NOMO-1 (cell line): ENCODE measurements at regions not wholly inside any gene's neighbourhood (a gene's known extent, or its start where the extent isn't known, plus 50 kb on each side); places are given as distances from the start of the nearest gene placed in this dataset.
"Not testable (repeated sequence)": the region's sequence is repeated elsewhere in the genome, so short reads cannot be mapped to it uniquely, and the experiment has no call there.

Experiments
- DNase-seq, 2 experiments: peaks; one replicate each; lab custom pipeline; 2025; ENCODE audit not compliant: unreplicated experiment in 2 of 2; lab: John Stamatoyannopoulos, UW

DNA sequence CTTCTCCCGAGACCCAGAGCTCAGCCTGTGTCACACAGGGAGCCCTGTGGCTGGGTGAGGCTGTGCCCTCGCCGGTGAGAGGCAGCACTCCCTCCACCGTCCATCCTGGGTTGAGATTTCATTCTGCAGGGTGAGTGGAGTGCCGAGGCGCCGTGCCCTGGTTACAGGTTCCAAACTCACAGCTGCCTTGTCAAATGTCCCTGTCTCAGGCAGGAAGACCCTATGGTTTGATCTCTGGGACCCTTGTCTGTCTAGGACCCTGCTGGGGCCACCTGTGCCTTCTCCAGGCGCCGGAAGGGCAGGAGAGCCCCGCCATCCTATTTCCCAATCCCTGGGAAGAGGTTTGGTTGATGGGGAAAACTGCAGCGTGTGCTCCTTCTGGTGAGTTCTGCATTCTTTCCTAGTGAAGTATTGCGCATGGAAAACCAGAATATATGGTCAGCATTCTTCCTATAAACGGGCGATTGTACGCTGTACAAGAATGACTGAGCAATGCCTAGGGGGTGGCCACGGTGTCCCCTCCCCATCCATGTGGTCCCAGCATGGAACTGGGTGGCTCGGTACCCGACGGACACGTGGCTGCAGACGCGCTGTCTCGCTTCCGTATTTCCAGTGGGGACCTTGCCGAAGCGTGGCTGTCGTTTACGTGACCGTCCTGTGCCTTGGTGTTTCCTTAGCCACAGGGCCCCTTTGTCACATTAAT, 95.9 kb upstream of the COL5A1 start:
- DNase-seq, result peak; percentile 7 to 20

DNA sequence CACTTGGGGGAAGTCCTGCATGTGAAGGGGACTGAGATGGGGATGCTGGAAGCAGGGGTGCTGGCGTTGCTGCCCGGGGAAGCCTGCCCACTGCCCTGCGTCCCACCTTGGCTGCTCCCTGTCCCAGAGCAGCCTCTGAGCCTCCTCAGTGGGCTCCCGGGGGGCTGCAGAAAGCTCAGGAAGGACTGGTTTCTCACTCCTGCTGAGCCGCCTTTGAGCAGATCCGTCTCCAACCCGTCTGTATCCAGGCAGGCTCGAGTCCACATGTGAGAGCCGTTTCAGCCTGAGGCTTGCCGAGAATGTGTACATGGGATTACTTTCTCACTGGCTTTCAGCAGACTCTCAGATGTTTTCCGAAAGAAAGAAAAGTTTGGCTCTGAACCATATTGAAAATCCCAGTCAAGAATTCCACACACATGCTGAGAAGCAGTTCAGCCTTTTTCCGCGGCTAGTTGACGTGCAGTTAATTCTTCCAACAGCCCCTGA, 95.3 kb upstream of the COL5A1 start:
- no peak for DNase-seq

DNA sequence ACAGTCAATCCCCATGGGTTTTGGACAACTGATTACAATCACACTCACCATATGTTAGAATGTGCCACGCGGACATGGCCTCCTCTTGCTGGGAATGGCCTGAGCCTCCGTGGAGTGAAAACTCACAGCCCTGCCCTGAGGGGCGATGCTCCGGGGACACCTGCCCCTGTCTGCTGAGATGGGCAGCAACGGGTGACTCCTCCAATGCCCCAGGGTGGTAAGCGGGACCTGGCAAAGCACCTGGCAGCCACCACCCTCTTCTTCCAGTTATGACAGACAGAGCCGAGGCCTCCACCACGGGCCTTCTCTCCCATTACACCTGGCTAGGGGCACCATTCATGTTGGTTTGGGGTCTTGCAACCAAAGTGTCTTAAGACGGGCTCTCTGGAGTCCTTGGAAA, 94.9 kb upstream of the COL5A1 start:
- no peak for DNase-seq

DNA sequence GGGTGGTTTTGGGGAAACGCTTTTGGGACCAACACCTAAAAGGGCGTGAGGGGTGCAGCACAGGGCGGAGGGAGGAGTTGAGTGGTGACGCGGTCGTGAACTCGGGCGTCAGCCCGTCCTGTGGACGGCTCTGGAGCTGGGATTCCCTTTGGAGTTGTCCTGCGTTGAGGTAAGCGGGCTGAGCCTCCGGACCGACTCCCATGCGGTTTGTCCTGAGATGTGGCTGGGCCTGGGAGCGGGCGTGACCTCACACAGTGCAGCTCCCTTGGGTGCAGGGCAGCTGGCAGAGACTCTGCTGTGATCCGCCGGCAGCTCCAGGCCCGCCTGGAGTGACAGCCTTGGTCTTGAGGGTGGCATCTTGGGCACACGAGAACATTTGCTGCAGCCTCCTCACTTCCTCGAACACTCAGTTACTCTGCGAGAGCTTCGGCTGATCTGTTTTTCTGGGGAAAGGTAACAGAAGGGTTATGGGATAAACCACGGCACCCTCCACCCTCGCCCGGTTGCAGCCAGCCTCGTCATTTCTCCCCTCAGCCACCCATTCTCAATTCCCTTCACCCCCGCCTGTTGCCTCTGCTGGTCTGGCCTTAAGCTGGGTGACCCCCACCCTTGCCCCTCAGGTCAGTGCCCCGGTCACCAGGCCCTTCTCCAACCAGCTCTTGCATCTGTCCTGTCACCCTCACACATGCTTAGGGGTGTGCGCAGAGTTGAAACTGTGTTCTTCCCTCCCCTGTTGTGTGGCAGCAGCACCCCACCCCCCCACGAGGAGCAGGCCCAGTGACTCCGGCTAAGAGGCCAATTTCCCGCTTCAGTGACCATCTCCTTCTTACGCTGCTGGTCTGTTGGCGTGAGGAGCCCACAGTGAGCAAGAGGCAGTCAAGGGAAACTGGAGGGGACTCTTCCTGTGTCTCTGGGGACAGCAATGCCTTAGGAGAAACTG, 94.2 kb upstream of the COL5A1 start:
- no peak for DNase-seq

DNA sequence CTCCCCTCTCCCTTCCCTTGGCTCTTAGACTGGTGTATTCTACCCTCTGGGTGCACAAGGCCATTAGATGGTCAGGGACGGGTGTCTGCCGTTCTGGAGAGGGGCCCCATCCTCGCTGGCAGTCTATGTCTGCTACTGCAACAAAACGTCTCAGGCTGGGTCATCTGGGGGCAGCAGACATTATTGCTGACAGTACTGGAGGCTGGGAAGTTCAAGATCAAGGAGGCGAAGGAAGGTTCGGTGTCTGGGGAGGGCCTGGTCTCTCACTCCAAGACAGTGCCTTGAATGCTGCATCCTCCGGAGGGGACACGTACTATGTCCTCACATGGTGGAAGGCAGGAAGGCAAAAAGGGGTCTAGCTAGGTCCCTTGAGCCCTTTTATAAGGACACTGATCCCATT, 93.4 kb upstream of the COL5A1 start:
- no peak for DNase-seq

DNA sequence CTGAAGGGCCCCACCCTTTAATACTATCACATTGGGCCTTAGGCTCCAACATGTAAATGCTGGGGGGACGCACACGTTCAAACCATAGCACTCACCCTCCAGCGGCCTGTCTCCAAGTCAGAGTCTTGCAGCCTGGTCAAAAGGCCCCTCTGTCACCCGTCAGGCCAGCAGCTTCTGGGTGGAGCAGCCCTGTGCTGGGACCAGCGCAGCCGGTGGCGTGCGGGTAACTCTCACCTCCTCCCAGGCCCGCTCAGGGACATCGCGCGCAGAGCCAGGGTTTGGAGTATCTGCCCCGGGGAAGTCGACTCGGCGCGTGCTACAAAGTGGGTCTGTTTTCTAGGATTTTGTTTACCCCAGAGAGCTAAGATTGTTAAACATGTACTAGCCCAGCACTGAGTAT, 93.0 kb upstream of the COL5A1 start:
- DNase-seq, result no peak

DNA sequence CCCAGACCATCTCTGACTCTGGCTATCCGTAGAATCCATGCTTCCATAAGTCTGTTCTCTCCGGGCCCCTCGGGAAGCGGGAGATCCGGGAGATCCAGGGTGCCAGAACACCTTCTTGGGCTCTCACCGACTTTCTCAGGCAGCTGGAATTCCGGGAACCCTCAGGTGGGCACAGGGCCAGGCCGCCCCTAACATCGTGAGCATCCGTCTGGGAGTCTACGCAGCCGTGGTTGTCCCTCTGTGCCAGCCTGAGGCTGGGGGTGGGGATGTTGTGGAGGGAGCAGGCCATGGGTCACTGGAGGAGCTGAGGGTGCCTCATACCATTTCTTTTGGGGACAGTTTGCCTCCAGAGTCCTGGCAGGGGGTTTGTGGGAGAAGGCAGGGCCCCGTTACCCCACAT, 92.3 kb upstream of the COL5A1 start:
- no peak for DNase-seq

DNA sequence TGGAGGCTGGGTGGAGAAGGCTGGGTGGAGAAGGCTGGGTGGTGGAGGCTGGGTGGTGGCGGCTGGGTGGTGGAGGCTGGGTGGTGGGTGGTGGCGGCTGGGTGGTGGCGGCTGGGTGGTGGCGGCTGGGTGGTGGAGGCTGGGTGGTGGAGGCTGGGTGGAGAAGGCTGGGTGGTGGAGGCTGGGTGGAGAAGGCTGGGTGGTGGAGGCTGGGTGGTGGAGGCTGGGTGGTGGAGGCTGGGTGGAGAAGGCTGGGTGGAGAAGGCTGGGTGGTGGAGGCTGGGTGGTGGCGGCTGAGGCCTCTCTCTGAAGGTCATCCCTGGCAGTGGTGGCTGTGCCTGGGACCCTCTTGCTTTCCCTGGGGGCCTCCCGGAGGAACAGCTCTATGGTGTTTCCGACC, 91.5 kb upstream of the COL5A1 start:
- DNase-seq, result not testable (repeated sequence)

DNA sequence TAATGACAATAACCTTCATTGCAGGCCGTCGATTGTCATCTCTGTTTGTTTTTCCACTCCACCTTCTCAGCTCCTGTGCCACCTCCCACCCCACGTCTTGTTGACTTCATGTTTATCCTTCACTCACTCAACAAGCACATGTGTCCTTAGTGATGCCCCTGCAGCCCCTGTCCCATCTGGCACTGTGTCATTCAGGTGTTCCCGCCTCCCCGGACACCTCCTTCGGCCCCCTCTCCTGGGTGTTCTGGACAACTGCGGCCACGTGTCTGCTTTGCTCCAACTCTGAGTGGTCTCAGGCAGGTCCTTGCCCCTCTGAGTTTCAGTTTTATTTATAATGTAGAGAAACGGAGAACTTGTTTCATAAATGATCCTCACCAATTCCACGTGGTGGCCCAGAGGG, 91.0 kb upstream of the COL5A1 start:
- no peak for DNase-seq

DNA sequence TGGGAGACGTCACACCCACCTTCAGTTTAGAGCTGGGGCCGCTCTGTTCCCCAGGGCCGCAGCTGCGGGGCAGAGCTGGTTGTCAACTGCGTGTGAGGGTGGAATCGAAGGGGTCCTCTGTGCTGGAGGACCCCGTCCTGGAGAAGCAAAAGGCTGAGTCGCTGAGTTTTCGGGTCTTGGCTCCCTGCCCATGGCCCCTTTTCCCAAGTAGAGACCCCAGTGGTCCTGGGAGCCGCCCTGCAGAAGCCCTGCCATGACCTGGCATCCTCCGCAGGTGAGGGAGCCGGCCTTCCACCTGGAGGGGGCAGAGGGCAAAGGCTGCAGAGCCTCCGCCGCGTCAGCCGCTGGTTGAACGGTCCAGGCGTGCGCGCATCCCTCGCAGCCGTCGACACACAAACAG, 90.4 kb upstream of the COL5A1 start:
- no peak for DNase-seq

DNA sequence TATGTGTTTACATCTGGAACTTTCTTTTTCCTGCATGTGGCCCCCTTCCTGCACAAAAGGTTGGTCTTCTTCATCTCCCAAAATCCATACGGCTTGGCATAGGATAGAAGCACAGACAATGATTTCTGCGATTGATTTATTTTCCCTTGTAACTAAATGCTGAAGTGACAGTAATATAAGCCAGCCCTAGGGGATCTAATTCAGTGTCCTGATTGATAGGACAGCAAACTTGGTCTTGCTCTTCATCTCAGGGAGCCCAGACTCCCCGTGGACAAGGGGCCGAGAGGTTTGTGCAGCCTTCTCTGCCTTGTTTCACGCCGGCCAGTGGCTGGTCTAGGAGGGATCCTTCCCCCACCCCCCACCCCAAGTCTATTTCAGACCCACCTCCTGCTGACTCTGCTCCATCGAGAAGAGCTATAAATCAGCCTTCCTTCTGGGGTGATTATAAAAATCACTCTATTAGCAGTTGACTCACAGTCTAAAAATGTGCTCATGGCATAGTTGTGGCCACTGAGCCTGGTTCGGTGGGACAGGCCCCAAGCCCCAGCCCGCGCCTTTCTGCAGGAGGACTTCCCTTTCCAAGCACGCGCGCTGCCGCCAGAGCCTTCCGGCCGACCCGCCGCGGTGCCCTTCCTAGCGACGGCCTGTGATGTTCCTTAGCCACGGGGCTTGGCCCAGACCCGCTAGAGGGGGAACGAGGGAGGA, 89.8 kb upstream of the COL5A1 start:
- DNase-seq, result peak; percentile 78 to 80

DNA sequence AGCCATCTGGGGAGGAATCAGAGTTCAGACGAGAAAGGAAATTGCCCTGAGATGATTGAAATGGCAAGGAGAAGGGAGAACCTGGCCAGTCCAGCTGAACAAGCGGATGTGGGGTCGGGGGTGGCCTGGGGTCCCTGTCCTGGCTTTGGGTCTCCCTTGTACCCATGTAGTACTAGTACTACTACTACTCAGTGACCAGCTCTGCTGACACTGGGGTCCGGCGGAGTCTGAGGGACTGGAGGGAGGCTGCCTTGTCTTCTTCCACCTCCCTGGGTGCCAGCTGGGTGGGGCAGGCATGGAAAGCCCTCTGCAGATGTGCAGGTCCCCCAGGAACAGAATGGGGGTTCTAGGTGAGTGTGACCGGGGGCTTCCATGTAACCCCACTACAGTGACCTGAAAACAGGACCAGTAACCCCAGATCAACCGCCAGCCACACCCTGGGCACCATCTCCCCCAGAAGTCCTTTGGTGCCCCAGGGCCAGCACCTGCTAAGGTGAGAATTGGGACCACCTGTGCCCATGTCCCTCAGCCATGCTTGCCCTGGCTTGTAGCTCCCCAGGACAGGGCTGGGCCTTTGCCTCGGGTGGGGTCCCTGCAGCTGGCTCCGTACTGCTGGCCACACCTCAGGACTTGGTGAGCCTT, 89.1 kb upstream of the COL5A1 start:
- no peak for DNase-seq

DNA sequence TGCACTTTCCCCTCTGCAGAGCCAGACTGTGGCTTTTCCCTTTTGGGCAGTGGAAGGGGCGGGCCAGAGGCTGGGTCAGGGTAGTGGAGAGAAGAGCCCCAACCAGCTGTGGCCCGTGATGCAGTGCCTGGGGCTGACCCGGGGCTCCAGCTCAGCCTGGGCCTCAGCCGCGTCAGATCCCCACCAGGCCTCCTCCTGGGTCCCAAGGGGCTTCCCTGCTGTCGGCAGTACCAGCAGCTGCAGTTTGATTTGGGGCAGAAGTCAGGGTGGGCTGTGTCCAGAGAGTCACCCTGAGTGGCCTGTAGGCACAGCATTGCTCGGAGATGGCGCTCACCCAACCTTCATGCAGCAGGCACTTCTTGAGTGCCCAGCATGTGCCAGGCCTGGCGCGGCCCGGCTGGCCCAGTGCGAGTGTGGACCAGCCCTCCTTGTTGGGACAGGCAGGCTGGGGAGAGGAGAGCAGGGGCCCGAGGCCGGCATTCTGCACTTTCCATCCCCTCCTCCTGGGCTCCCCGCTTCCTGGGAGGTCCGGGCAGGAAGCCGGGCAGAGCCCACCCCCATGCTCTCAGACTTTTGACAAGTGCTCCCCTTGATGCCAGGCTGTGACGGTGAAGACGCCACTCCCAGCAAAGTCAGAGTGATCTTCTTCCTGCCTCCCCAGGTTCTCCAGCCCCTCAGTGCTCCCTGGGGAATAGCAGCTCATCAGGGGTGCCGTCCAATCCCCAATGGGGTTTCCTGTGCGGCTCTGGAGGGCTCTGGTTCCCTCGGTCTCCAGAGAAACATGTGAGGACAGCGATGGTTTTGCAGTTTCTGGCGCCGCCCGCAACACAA, 88.3 kb upstream of the COL5A1 start:
- DNase-seq, result no peak

DNA sequence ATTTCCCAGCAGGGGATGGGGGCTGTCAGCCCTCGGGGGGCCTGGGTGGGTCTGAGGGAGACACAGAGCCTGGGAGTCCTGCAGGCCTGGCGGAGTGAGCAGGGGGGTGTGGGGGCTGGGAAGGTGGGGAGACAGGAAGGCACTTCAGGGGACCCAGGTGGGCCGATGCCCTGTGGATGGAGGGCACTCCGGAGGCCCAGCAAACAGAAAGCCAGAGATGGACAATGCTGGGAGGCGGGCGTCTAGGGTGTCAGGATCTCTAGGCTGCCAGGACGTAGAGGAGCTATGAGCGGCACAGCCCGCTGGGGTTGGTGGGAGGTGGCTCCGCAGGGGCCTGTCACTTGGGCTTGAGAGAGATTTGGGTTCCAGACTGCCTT, 87.6 kb upstream of the COL5A1 start:
- DNase-seq, result no peak

DNA sequence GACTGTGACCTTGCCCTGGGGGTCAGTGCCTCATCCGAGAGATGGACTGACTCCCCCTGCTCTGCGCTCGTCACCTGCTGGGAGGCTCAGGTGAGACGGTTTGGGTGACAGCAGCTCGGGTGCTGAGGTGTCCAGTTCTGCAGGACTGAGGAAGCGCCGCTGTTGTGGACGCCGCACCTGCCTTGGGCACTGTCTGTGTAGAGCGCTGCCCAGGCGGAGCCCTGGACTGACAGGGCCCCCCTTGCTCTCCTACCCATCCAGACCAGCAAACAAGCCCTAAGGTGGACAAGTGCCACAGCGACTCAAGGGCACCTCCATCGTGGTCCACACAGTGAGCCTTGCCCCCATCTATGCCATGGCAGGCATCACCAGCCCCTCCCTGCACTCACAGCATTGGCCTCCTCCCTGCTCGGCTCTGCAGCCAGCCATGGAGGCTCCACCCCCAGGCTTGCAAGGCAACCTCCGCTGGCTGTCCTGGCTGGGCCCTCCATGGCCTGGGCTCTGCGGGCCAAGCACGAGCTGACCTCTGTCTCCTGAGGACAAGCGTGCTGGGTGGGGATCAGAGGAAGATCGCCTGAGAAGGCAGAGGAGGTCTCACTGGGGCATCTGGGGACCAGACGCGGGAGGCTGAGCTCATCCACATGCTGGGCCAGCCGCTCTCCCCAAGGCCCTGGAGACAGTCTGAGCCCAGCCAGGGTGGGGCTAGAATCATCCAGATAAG, 87.1 kb upstream of the COL5A1 start:
- no peak for DNase-seq

DNA sequence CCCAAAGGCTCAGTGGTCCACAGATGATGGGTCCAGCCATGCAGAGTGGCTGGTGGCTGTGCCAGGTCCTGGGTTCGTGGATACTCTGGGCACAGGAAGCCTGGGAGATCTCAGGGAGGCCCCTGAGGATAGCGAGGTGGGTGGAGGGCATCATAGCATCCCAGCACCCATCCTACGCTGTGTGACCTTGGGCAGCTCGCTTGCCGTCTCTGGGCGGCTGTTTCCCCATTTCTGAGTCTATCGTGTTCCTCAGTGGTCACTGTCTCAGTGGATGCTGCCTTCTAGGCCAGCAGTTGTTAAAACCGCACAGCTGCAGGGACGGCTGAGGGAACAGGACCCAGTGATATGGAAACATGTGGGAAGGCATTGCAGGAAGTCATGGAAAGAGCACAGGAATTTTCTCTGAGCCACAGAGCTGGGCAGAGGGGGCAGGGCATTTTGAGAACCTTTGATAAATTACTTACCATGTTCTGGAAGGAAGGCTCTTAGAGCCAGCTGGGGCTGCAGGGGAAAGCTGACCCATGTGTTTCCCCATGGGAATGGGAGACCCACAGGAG, 86.4 kb upstream of the COL5A1 start:
- no peak for DNase-seq

DNA sequence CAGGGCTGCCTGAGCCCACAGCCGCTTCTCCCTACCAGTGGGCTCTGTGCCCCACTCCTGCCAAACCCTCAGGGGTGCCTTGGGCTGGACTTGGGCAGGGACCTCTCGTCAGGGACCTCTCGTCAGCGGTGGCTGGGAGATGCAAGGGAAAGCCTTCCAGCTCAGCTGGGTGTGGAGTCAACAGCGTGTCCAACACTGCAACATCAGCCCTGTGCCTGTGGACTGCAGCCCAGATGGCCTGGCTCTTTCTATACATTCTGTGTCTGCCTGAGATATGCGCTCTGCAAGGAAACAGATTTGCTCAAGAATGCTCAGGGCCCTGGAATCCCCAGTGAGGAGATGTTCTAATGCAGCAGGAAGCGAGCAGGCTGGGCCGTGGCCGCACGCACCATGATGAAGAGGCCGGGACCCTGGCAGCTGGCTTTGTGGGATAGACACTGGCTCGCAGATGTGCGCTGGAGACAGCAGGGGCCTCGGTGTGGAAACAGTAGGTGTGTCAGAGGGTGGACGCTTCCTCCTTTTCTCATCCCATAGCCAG, 85.0 kb upstream of the COL5A1 start:
- DNase-seq, result no peak

DNA sequence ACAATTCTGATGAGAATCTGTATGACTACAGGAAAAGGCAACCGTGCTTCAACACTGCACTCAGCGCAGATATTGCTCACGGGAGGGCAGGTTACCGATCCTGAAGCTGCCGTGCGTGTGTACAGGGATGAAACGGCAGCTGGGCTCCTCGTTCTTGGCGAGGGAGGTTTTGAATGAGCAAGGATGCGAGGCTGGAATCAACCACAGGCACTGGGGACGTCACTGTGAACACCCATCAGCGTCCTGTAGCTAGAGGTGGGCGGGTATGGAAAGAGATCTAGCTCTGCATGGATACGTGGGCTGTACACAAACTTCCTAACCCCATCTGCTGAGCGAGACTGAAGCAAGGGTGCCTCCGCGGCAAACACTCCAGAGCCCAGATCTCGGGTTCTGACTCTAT, 84.3 kb upstream of the COL5A1 start:
- no peak for DNase-seq
